DOHH2 (cell line): ENCODE measurements at regions not wholly inside any gene's neighbourhood (a gene's known extent, or its start where the extent isn't known, plus 50 kb on each side); places are given as distances from the start of the nearest gene placed in this dataset.

Experiments used
- H3F3A ChIP-seq: fragments of 200-600 bp; sonication (generic), shearing (Covaris generic); 2 replicates; pipeline ENCODE4 v1.6.0; 2016; ENCODE audit warnings: antibody characterized with exemption, mild to moderate bottlenecking; ENCODE audit not compliant: control insufficient read depth, insufficient read depth
- H3K27ac ChIP-seq: fragments of 200-600 bp; sonication (generic); 2 replicates; pipeline ENCODE4 v1.5.1; 2014; ENCODE audit warnings: low read depth, mild to moderate bottlenecking, low read length, moderate library complexity
- H3K27me3 ChIP-seq: fragments of 200-600 bp; sonication (generic); 2 replicates; pipeline ENCODE4 v1.6.1; 2014; ENCODE audit warnings: mild to moderate bottlenecking, low read length, mixed read lengths; ENCODE audit not compliant: control insufficient read depth
- H3K36me3 ChIP-seq: fragments of 200-600 bp; sonication (generic); 2 replicates; pipeline ENCODE4 v1.6.1; 2014; ENCODE audit warnings: mild to moderate bottlenecking, low read length, moderate library complexity, mixed read lengths; ENCODE audit not compliant: control insufficient read depth
- H3K4me1 ChIP-seq: fragments of 200-600 bp; sonication (generic); 2 replicates; pipeline ENCODE4 v1.6.1; 2014; ENCODE audit warnings: mild to moderate bottlenecking, low read length, mixed read lengths; ENCODE audit not compliant: control insufficient read depth
- H3K4me2 ChIP-seq: fragments of 200-600 bp; sonication (generic); 2 replicates; pipeline ENCODE4 v1.6.0; 2014; ENCODE audit warnings: mild to moderate bottlenecking, low read length, moderate library complexity
- H3K4me3 ChIP-seq: fragments of 200-600 bp; sonication (generic); 2 replicates; pipeline ENCODE4 v1.5.1; 2014; ENCODE audit warnings: mild to moderate bottlenecking, low read length, mixed read lengths
- H3K79me2 ChIP-seq: fragments of 200-600 bp; sonication (generic); 2 replicates; pipeline ENCODE4 v1.6.1; 2014; ENCODE audit warnings: mild to moderate bottlenecking, low read length, mixed read lengths; ENCODE audit not compliant: control insufficient read depth
- H3K9me2 ChIP-seq: fragments of 200-600 bp; sonication (generic); replicated peaks from 2 replicates; pipeline ENCODE4 v1.6.1; 2014; ENCODE audit warnings: mild to moderate bottlenecking, low read length, mixed read lengths; ENCODE audit not compliant: control insufficient read depth
- H3K9me3 ChIP-seq: fragments of 200-600 bp; sonication (generic); 2 replicates; pipeline ENCODE4 v1.6.1; 2014; ENCODE audit warnings: antibody characterized with exemption, low read length, mixed read lengths; ENCODE audit not compliant: control insufficient read depth, insufficient read depth
- H4K20me1 ChIP-seq: fragments of 200-600 bp; sonication (generic); 2 replicates; pipeline ENCODE4 v1.6.0; 2014; ENCODE audit warnings: low read depth, mild to moderate bottlenecking, antibody characterized with exemption, low read length, moderate library complexity; ENCODE audit not compliant: control insufficient read depth, insufficient read depth
- EZH2phosphoT487 ChIP-seq: fragments of 200-600 bp; sonication (generic); IDR thresholded peaks from 2 replicates; pipeline ENCODE4 v1.6.1; 2017; ENCODE audit warnings: borderline replicate concordance, mild to moderate bottlenecking, antibody characterized with exemption, low read length, moderate library complexity, mixed read lengths
- TF ChIP-seq, protein P1 (sequence below): fragments of 200-600 bp; sonication (generic); IDR thresholded peaks from one replicate; pipeline ENCODE4 v1.5.1; 2014; ENCODE audit warnings: antibody characterized with exemption, mild to moderate bottlenecking, low read depth, low read length; ENCODE audit not compliant: poor library complexity, severe bottlenecking

DNA sequence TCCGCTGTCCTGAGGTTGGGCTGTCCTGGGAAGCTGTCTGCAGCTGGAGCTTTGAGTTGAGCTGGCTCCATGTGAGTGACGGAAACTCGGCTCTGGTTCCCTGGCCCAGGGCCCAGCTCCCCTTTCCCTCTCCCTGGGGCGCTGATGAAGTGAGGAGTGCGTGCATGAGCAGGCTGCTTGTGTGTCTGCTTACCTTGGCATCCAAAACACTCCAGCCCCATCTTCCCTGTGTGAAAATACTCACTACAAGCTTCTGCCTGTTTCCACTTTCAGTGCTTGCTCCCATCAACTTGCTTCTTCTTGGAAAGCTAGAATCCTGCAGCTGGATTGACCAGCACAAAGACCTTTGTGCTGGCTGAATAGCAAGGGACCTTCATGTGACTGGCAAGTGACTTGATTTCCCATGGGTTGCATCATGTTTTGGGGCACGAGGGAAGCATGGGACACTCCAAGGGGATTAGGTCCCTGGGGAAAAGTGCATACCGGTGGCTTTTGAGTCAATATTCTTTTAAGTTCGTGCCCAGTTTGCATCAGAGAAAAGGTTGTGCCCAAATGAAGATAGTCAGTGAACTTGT lies 198.1 kb downstream of the GADD45G start:
- Histone ChIP-seq H3K4me1 (no peaks in the 10 kb centered on the region), H3K9me3 (no peaks in the 10 kb centered on the region), H4K20me1 (no peaks in the 10 kb centered on the region), H3K4me3 (no peak overlapping the region), H3F3A (no peaks in the 10 kb centered on the region), H3K4me2 (no peak overlapping the region), H3K36me3 (no peaks in the 10 kb centered on the region), H3K27me3 (no peaks in the 10 kb centered on the region), H3K9me2 (no peaks in the 10 kb centered on the region), H3K27ac (no peak overlapping the region), H3K79me2 (no peaks in the 10 kb centered on the region)
- no peak for TF ChIP-seq EZH2phosphoT487
- TF ChIP-seq, protein P1, sequence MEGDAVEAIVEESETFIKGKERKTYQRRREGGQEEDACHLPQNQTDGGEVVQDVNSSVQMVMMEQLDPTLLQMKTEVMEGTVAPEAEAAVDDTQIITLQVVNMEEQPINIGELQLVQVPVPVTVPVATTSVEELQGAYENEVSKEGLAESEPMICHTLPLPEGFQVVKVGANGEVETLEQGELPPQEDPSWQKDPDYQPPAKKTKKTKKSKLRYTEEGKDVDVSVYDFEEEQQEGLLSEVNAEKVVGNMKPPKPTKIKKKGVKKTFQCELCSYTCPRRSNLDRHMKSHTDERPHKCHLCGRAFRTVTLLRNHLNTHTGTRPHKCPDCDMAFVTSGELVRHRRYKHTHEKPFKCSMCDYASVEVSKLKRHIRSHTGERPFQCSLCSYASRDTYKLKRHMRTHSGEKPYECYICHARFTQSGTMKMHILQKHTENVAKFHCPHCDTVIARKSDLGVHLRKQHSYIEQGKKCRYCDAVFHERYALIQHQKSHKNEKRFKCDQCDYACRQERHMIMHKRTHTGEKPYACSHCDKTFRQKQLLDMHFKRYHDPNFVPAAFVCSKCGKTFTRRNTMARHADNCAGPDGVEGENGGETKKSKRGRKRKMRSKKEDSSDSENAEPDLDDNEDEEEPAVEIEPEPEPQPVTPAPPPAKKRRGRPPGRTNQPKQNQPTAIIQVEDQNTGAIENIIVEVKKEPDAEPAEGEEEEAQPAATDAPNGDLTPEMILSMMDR: no peak

DNA sequence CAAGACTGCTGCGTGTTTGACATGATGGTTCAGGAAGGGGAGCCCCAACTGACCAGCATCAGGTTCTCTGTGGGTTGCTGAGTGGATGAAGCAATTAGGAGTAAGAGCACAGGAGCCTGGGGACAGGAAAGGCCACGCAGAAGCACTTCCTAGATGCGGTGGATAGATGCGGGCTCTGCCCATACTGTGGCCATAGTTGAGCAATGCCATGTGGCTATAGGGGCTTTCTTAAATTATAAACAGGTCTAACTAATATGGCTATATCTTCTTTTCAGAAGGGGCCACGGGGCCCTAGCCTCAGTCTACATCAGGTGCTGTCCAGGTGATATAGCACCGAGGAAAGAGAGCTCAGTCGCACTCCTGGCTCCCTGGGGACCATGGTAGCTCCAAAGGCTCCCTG lies 198.6 kb downstream of the GADD45G start:
- H3K9me3 ChIP-seq: no peaks in the 10 kb centered on the region
- no peak overlapping the region for H3K27ac ChIP-seq
- no peaks in the 10 kb centered on the region for H3K9me2 ChIP-seq
- TF ChIP-seq EZH2phosphoT487: no peak
- TF ChIP-seq, protein P1: no peak
- no peaks in the 10 kb centered on the region for H3K4me1 ChIP-seq
- no peaks in the 10 kb centered on the region for H3K27me3 ChIP-seq
- no peaks in the 10 kb centered on the region for H3K36me3 ChIP-seq
- H3F3A ChIP-seq: no peaks in the 10 kb centered on the region
- no peaks in the 10 kb centered on the region for H4K20me1 ChIP-seq
- H3K79me2 ChIP-seq: no peaks in the 10 kb centered on the region
- no peak overlapping the region for H3K4me2 ChIP-seq
- H3K4me3 ChIP-seq: no peak overlapping the region

DNA sequence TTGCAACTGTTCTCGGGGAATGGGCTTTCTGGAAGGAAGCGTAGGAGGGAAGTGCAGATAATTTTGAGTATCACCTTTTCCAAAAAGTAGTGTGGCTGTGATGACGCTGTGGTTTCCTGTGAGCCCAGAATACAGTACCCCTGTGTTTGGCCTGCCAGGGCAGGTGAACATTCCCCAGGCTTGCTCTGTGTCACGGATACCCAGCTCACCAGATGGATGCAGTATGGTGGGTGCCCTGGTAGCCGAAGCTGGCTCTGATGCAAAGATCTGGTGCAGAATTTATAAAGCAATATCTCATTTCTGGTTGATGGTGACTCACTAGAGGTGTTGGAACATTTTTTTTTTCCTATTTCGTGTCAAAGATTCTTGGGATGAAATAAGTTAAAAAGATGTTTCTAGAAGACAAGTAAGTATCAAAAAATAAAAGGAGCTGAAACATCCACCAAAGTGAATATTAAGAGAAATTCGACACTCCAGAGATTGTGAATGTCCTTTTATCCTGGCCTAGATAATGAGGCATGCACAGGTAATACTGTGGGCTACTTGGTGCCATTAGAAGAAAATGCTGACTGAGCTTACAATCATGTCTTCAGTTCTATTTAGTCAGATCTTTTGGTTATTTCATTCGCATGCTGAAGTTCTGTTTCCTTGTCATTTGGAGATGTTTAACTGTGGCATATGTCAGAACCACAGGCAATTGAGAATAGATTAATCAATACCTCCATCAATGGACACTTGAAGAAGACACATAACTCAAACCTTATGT lies 200.1 kb downstream of the GADD45G start:
- H4K20me1 ChIP-seq: no peaks in the 10 kb centered on the region

More for the DNA sequence above, 200.1 kb downstream of the GADD45G start:
- H3K4me1 ChIP-seq: no peaks in the 10 kb centered on the region
- H3K36me3 ChIP-seq: no peaks in the 10 kb centered on the region
- no peak overlapping the region for H3K27ac ChIP-seq
- no peak overlapping the region for H3K4me2 ChIP-seq
- H3F3A ChIP-seq: no peaks in the 10 kb centered on the region
- H3K79me2 ChIP-seq: no peaks in the 10 kb centered on the region
- H3K27me3 ChIP-seq: no peaks in the 10 kb centered on the region
- no peak for TF ChIP-seq EZH2phosphoT487
- TF ChIP-seq, protein P1: no peak
- no peaks in the 10 kb centered on the region for H3K9me3 ChIP-seq
- no peak overlapping the region for H3K4me3 ChIP-seq
- H3K9me2 ChIP-seq: no peaks in the 10 kb centered on the region
